Spinal cord (tissue), 9 donors: ENCODE measurements at regions not wholly inside any gene's neighbourhood (a gene's known extent, or its start where the extent isn't known, plus 50 kb on each side); places are given as distances from the start of the nearest gene placed in this dataset.
"Not testable (repeated sequence)": the region's sequence is repeated elsewhere in the genome, so short reads cannot be mapped to it uniquely, and the experiment has no call there.

Experiments used
- DNase-seq, 6 donors: peaks; one replicate each; pipeline versions ENCODE4 v3.0.0 to v3.0.0-alpha.2; 2013 to 2015; ENCODE audit warnings: low spot score in 6 of 6, low read depth in 4 of 6
- H3K27ac ChIP-seq: one replicate; pipeline ENCODE4 v1.5.1; 2013; ENCODE audit warnings: low read depth, low read length, control low read depth
- H3K27me3 ChIP-seq: one replicate; pipeline ENCODE4 v1.6.1; 2013; ENCODE audit warnings: low read length; ENCODE audit not compliant: control insufficient read depth, insufficient read depth
- H3K36me3 ChIP-seq: one replicate; pipeline ENCODE4 v1.6.1; 2013; ENCODE audit warnings: low read length; ENCODE audit not compliant: control insufficient read depth, insufficient read depth
- H3K4me1 ChIP-seq: one replicate; pipeline ENCODE4 v1.6.1; 2013; ENCODE audit warnings: low read length; ENCODE audit not compliant: control insufficient read depth, insufficient read depth
- H3K4me3 ChIP-seq: one replicate; pipeline ENCODE4 v1.5.1; 2013; ENCODE audit warnings: low read depth, low read length, control low read depth
- H3K9me3 ChIP-seq: one replicate; pipeline ENCODE4 v1.6.1; 2013; ENCODE audit warnings: low read length; ENCODE audit not compliant: control insufficient read depth, insufficient read depth
- WGBS: methylation state at CpG from one replicate; pipeline ENCODE4 v1.1.5; 2013; ENCODE audit warnings: missing lambda C conversion rate; ENCODE audit not compliant: insufficient coverage; 5-methylcytosine and 5-hydroxymethylcytosine counted together
- donor health status: healthy.

GRCh38 chr9:115883467-115884329, 269.9 kb upstream of the PAPPA start:
- H3K27ac ChIP-seq: no peak overlapping the region
- no peaks in the 10 kb centered on the region for H3K36me3 ChIP-seq
- no peaks in the 10 kb centered on the region for H3K9me3 ChIP-seq
- 56% methylated on average over 3 of the region's 5 CpGs for WGBS
- no peaks in the 10 kb centered on the region for H3K4me1 ChIP-seq
- H3K27me3 ChIP-seq: no peaks in the 10 kb centered on the region
- no peak overlapping the region for H3K4me3 ChIP-seq
- DNase-seq: peak in 3 of 6 donors; percentile 11 to 68 (median 26)

- Histone ChIP-seq H3K36me3 (no peaks in the 10 kb centered on the region), H3K9me3 (no peaks in the 10 kb centered on the region), H3K4me1 (no peaks in the 10 kb centered on the region), H3K4me3 (no peak overlapping the region), H3K27ac (no peak overlapping the region), H3K27me3 (no peaks in the 10 kb centered on the region)
- 0% methylated on average over 1 of the region's 2 CpGs for WGBS
- DNase-seq: peak in 1 of 6 donors; percentile 19
These were observed 268.7 kb upstream of the PAPPA start for GRCh38 chr9:115884846-115885245.

GRCh38 chr9:115888131-115888530, 265.5 kb upstream of the PAPPA start:
- no peak for DNase-seq
- Histone ChIP-seq H3K27me3 (no peaks in the 10 kb centered on the region), H3K36me3 (no peaks in the 10 kb centered on the region), H3K9me3 (no peaks in the 10 kb centered on the region), H3K4me1 (no peaks in the 10 kb centered on the region), H3K4me3 (no peak overlapping the region), H3K27ac (no peak overlapping the region)
- 100% methylated on average over 1 of the region's 5 CpGs for WGBS

- H3K9me3 ChIP-seq: no peaks in the 10 kb centered on the region
- no peak overlapping the region for H3K4me3 ChIP-seq
- no peaks in the 10 kb centered on the region for H3K27me3 ChIP-seq
- DNase-seq: no peak
- no CpG with 5 or more reads among the region's 2 CpGs for WGBS
- H3K27ac ChIP-seq: no peak overlapping the region
- no peaks in the 10 kb centered on the region for H3K36me3 ChIP-seq
- H3K4me1 ChIP-seq: no peaks in the 10 kb centered on the region
These were observed 261.7 kb upstream of the PAPPA start for GRCh38 chr9:115891929-115892328.

GRCh38 chr9:115898478-115898877, 255.1 kb upstream of the PAPPA start:
- H3K27me3 ChIP-seq, H3K36me3 ChIP-seq, H3K9me3 ChIP-seq, DNase-seq, H3K27ac ChIP-seq, H3K4me1 ChIP-seq, H3K4me3 ChIP-seq: not testable (repeated sequence)
- WGBS: no CpG with 5 or more reads among the region's 2 CpGs

GRCh38 chr9:115900698-115901097, 252.9 kb upstream of the PAPPA start:
- no peaks in the 10 kb centered on the region for H3K4me1 ChIP-seq
- H3K27me3 ChIP-seq: no peaks in the 10 kb centered on the region
- H3K27ac ChIP-seq: no peak overlapping the region
- H3K9me3 ChIP-seq: no peaks in the 10 kb centered on the region
- no peaks in the 10 kb centered on the region for H3K36me3 ChIP-seq
- H3K4me3 ChIP-seq: no peak overlapping the region
- DNase-seq: no peak

- DNase-seq: no peak
- WGBS: 100% methylated on average over 2 of the region's 2 CpGs
- H3K27me3 ChIP-seq: no peaks in the 10 kb centered on the region
- H3K4me3 ChIP-seq: no peak overlapping the region
- no peaks in the 10 kb centered on the region for H3K4me1 ChIP-seq
- H3K27ac ChIP-seq: no peak overlapping the region
- H3K36me3 ChIP-seq: no peaks in the 10 kb centered on the region
- peaks cover 1% of the 10 kb centered on the region for H3K9me3 ChIP-seq
These were observed 242.6 kb upstream of the PAPPA start for GRCh38 chr9:115910959-115911358.

GRCh38 chr9:115912086-115912485, 241.5 kb upstream of the PAPPA start:
- H3K27ac ChIP-seq: no peak overlapping the region
- no peak for DNase-seq
- no peaks in the 10 kb centered on the region for H3K4me1 ChIP-seq
- H3K9me3 ChIP-seq: peaks cover 1% of the 10 kb centered on the region
- no peaks in the 10 kb centered on the region for H3K36me3 ChIP-seq
- 83% methylated on average over 1 of the region's 4 CpGs for WGBS
- no peaks in the 10 kb centered on the region for H3K27me3 ChIP-seq
- H3K4me3 ChIP-seq: no peak overlapping the region

- no peak for DNase-seq
- no CpG with 5 or more reads among the region's 3 CpGs for WGBS
- Histone ChIP-seq H3K27ac (no peak overlapping the region), H3K9me3 (no peaks in the 10 kb centered on the region), H3K4me1 (no peaks in the 10 kb centered on the region), H3K36me3 (no peaks in the 10 kb centered on the region), H3K27me3 (no peaks in the 10 kb centered on the region), H3K4me3 (no peak overlapping the region)
These were observed 239.9 kb upstream of the PAPPA start for GRCh38 chr9:115913696-115914095.

GRCh38 chr9:115914291-115914690, 239.3 kb upstream of the PAPPA start:
- Histone ChIP-seq H3K27me3 (no peaks in the 10 kb centered on the region), H3K4me1 (no peaks in the 10 kb centered on the region), H3K36me3 (no peaks in the 10 kb centered on the region), H3K4me3 (no peak overlapping the region), H3K9me3 (no peaks in the 10 kb centered on the region), H3K27ac (no peak overlapping the region)
- 100% methylated on average over 1 of the region's 5 CpGs for WGBS
- no peak for DNase-seq
